Kidney epithelial cell (primary cell): ENCODE measurements at regions not wholly inside any gene's neighbourhood (a gene's known extent, or its start where the extent isn't known, plus 50 kb on each side); places are given as distances from the start of the nearest gene placed in this dataset.
A peak's percentile ranks its signal among the peaks of the same experiment; 100 is the strongest.

Source experiments
- DNase-seq: peaks from one replicate; pipeline ENCODE4 v3.0.0-alpha.2; 2010; ENCODE audit warnings: low read depth
- H3K27me3 ChIP-seq: 2 replicates; pipeline ENCODE4 v1.6.0; 2011; ENCODE audit warnings: low read length; ENCODE audit not compliant: control insufficient read depth, insufficient read depth
- H3K36me3 ChIP-seq: 2 replicates; pipeline ENCODE4 v1.5.1; 2011; ENCODE audit warnings: low read length; ENCODE audit not compliant: control insufficient read depth, insufficient read depth
- H3K4me3 ChIP-seq: 2 replicates; pipeline ENCODE4 v1.5.1; 2011; ENCODE audit warnings: low read depth, mild to moderate bottlenecking, control low read depth, low read length
- CTCF ChIP-seq: IDR thresholded peaks from 2 replicates; pipeline ENCODE4 v1.5.1; 2011; ENCODE audit warnings: mild to moderate bottlenecking, moderate library complexity, low read length, control low read depth, inconsistent platforms; ENCODE audit not compliant: insufficient read depth, poor library complexity, severe bottlenecking

- DNase-seq: no peak
- TF ChIP-seq CTCF: no peak
- H3K36me3 ChIP-seq: no peaks in the 10 kb centered on the region
- H3K4me3 ChIP-seq: no peak overlapping the region
- no peaks in the 10 kb centered on the region for H3K27me3 ChIP-seq
These were observed 247.5 kb downstream of the MBNL1 start for GRCh38 chr3:152516216-152516615.

- no peaks in the 10 kb centered on the region for H3K36me3 ChIP-seq
- H3K27me3 ChIP-seq: no peaks in the 10 kb centered on the region
- no peak for DNase-seq
- H3K4me3 ChIP-seq: no peak overlapping the region
- no peak for TF ChIP-seq CTCF
These were observed 248.8 kb downstream of the MBNL1 start for GRCh38 chr3:152517502-152517901.

DNA sequence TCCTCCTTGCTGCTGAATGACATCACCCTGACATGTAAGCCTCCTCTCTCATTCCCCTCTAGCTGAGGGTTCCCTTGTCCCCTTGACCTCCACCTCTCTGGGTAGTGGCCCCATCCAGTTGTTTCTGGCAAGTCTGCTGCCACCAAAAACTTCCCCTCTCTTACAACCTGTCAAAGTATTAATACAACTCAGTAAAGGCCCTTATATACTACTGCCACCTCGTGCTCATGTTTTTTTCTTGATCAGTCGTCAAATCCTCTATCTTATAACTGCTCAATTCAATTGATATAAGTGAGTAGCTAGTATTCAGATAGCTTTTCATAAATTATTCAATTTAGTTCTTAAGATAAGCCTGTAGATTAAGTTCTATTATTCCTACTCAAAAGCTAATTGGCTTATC is 249.6 kb downstream of the MBNL1 start:
- no peak for TF ChIP-seq CTCF
- no peak overlapping the region for H3K4me3 ChIP-seq
- no peaks in the 10 kb centered on the region for H3K27me3 ChIP-seq
- no peak for DNase-seq
- H3K36me3 ChIP-seq: no peaks in the 10 kb centered on the region

- TF ChIP-seq CTCF: no peak
- DNase-seq: no peak
- Histone ChIP-seq H3K27me3 (no peaks in the 10 kb centered on the region), H3K4me3 (no peak overlapping the region), H3K36me3 (no peaks in the 10 kb centered on the region)
These were observed 250.6 kb downstream of the MBNL1 start for GRCh38 chr3:152519376-152519775.

- Histone ChIP-seq H3K36me3 (no peaks in the 10 kb centered on the region), H3K4me3 (no peak overlapping the region), H3K27me3 (no peaks in the 10 kb centered on the region)
- TF ChIP-seq CTCF: no peak
- no peak for DNase-seq
These were observed 253.3 kb downstream of the MBNL1 start for GRCh38 chr3:152522036-152522435.

DNA sequence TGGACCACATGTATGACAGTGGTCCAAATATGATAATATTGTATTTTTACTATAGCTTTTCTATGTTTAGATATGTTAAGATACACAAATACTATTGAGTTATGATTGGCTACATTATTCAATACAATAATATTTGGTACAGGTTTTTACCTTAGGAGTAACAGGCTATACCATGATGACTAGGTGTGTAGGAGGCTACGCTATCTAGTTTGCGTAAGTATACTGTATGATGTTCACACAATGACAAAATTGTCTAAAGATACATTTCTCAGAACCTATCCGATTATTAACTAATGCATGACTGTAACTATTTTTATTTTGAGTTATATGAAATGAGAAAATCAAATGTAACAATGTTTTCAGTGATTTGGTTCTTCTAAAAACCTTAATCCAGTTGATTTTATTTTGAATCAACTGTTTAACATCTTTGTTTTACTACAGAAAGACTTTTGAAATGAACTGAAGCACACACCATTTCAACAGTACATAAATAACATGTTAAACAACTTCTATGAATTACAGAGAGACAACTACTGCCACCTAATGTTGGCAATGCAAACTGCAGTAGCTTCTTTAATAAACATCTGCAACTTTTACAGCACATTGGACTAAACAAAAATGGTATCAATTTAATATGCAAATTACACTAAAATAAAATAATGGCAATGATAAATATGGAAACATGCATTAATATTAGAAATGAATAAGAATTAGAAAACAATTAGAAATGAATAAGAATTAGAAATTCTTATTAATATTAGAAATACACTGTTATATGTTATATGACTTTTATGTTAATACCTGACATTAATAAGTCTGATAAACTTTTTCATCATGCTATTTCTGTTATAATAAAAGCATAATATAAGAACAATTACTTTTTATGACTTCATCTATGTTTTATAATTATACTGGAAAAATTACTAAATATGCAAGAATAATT is 255.7 kb downstream of the MBNL1 start:
- DNase-seq: peak; percentile 9
- Histone ChIP-seq H3K36me3 (no peaks in the 10 kb centered on the region), H3K27me3 (no peaks in the 10 kb centered on the region), H3K4me3 (no peak overlapping the region)
- peak; percentile 71 for TF ChIP-seq CTCF
